GM12878 (cell line): ENCODE measurements at regions not wholly inside any gene's neighbourhood (a gene's known extent, or its start where the extent isn't known, plus 50 kb on each side); places are given as distances from the start of the nearest gene placed in this dataset.
"Not testable (repeated sequence)": the region's sequence is repeated elsewhere in the genome, so short reads cannot be mapped to it uniquely, and the experiment has no call there.

Experiments
- ATAC-seq: fragments of 200-7000 bp; cut with Tn5 transposase; 3 replicates; pipeline ENCODE4 v1.9.1; 2020; ENCODE audit warnings: mild to moderate bottlenecking, moderate library complexity
- BruUV-seq: library from RNA; stranded (reverse); fragments of 400-500 nt; replicated peaks from 2 replicates; lab custom pipeline; 2021; lab: Mats Ljungman, UMichigan
- CTCF ChIA-PET: fragments of 300-600 bp; sonication (Branson Sonifier 250); formaldehyde crosslinking; extraction: SDS; loops from one replicate; lab custom pipeline; 2021; ENCODE audit warnings: inconsistent platforms; lab: Yijun Ruan, JAX
- POLR2A ChIA-PET: fragments of 350-600 bp; formaldehyde crosslinking; extraction: SDS; loops from one replicate; lab custom pipeline; 2021; ENCODE audit warnings: inconsistent platforms; lab: Charles Lee
- RAD21 ChIA-PET: fragments of 300-600 bp; sonication (Branson Sonifier 250); formaldehyde crosslinking; loops from one replicate; lab custom pipeline; 2023; ENCODE audit warnings: antibody characterized with exemption; ENCODE audit not compliant: unreplicated experiment; lab: Charles Lee
- SMC1A ChIA-PET: fragments of 300-600 bp; sonication (Branson Sonifier 250); formaldehyde crosslinking; loops from one replicate; lab custom pipeline; 2023; ENCODE audit not compliant: unreplicated experiment, uncharacterized antibody; lab: Charles Lee
- DNase-seq: peaks from one replicate; pipeline ENCODE4 v3.0.0-alpha.2; 2011; ENCODE audit warnings: low read depth, low spot score
- FAIRE-seq: peaks from 3 replicates; lab custom pipeline; 2011; peaks lifted over from hg19 to GRCh38; lab: Jason Lieb, UNC
- H2AFZ ChIP-seq: 2 replicates; pipeline ENCODE4 v1.6.0; 2011; ENCODE audit warnings: low read depth, low read length, control low read depth; ENCODE audit not compliant: control insufficient read depth
- H3K27ac ChIP-seq: 2 replicates; pipeline ENCODE4 v1.5.1; 2011; ENCODE audit warnings: control low read depth; ENCODE audit not compliant: control insufficient read depth, insufficient read depth
- H3K27me3 ChIP-seq, 2 experiments: replicated peaks in 1 of 2; 2 replicates each; pipeline versions ENCODE4 v1.6.0 to v1.6.1; 2011; ENCODE audit warnings: low read length in 1 of 2; ENCODE audit not compliant: control insufficient read depth in 2 of 2, insufficient read depth in 2 of 2
- H3K36me3 ChIP-seq, 2 experiments: 2 replicates each; pipeline ENCODE4 v1.5.1; 2011; ENCODE audit warnings: low read length in 1 of 2; ENCODE audit not compliant: control insufficient read depth in 2 of 2, insufficient read depth in 2 of 2
- H3K4me1 ChIP-seq: 2 replicates; pipeline ENCODE4 v1.6.1; 2011; ENCODE audit warnings: mild to moderate bottlenecking, low read length, moderate library complexity, mixed read lengths; ENCODE audit not compliant: control insufficient read depth, insufficient read depth
- H3K4me2 ChIP-seq: 2 replicates; pipeline ENCODE4 v1.6.0; 2011; ENCODE audit warnings: control low read depth; ENCODE audit not compliant: control insufficient read depth, insufficient read depth
- H3K4me3 ChIP-seq: fragments of 200-600 bp; sonication (generic); 2 replicates; pipeline ENCODE4 v1.5.1; 2016
- H3K79me2 ChIP-seq: 2 replicates; pipeline ENCODE4 v1.6.0; 2011; ENCODE audit warnings: low read length; ENCODE audit not compliant: control insufficient read depth, insufficient read depth
- H3K9ac ChIP-seq: 2 replicates; pipeline ENCODE4 v1.8.0; 2011; ENCODE audit warnings: low read length, control low read depth, mixed read lengths; ENCODE audit not compliant: control insufficient read depth, insufficient read depth
- H3K9me3 ChIP-seq: replicated peaks from 3 replicates; pipeline ENCODE4 v1.5.1; 2011; ENCODE audit warnings: mild to moderate bottlenecking, low read length; ENCODE audit not compliant: control insufficient read depth, insufficient read depth
- H4K20me1 ChIP-seq: 2 replicates; pipeline ENCODE4 v1.6.0; 2011; ENCODE audit not compliant: control insufficient read depth, insufficient read depth
- BMI1 ChIP-seq: fragments of 450-650 bp; IDR thresholded peaks from 2 replicates; pipeline ENCODE4 v1.6.1; 2016; ENCODE audit warnings: mild to moderate bottlenecking, moderate library complexity, borderline replicate concordance
- CEBPB ChIP-seq, 2 experiments: fragments of 150-350 bp in 1 of 2; IDR thresholded peaks; 2 replicates each; pipeline ENCODE4 v1.6.1; 2012 to 2014; ENCODE audit warnings: low read depth in 2 of 2, low read length in 2 of 2, borderline replicate concordance in 1 of 2, inconsistent platforms in 1 of 2
- MXI1 ChIP-seq: fragments of 150-350 bp; IDR thresholded peaks from 2 replicates; pipeline ENCODE4 v1.6.1; 2011; ENCODE audit warnings: low read depth, mild to moderate bottlenecking, inconsistent platforms, low read length, improper control_type of control experiment
- NR2C1 ChIP-seq: fragments of 450-650 bp; IDR thresholded peaks from 2 replicates; pipeline ENCODE4 v1.6.1; 2017; ENCODE audit warnings: antibody characterized with exemption, mild to moderate bottlenecking, moderate library complexity
- RELB ChIP-seq: fragments of 450-650 bp; IDR thresholded peaks from 2 replicates; pipeline ENCODE4 v1.6.1; 2017; ENCODE audit warnings: low read depth, mild to moderate bottlenecking, moderate library complexity
- SPI1 ChIP-seq: IDR thresholded peaks from 2 replicates; pipeline ENCODE4 v1.6.1; 2011; ENCODE audit warnings: low read depth, mild to moderate bottlenecking, low read length, moderate library complexity, borderline replicate concordance; ENCODE audit not compliant: insufficient read depth
- WGBS: methylation state at CpG from one replicate; pipeline ENCODE4 v1.1.6; 2016; ENCODE audit warnings: low lambda C conversion rate; ENCODE audit not compliant: insufficient replicate concordance, insufficient coverage; ENCODE audit errors: missing lambda C conversion rate; 5-methylcytosine and 5-hydroxymethylcytosine counted together
- in situ Hi-C: fragments of 300-500 bp; cut with MboI; formaldehyde crosslinking; loops from 9 replicates; pipeline ENCODE4 v1.14.3; 2018; ENCODE audit warnings: mixed read lengths
- intact Hi-C: fragments of 100-400 bp; cut with micrococcal nuclease; formaldehyde crosslinking; loops from one replicate; pipeline ENCODE4 v1.14.2; 2022; ENCODE audit not compliant: unreplicated experiment

GRCh38 chr3:118538187-118538586, 496.5 kb downstream of the IGSF11 start:
- DNase-seq (no peak), FAIRE-seq (no peak), ATAC-seq (no peak)
- ChIA-PET CTCF (no interaction called here), POLR2A (no interaction called here), SMC1A (no interaction called here), RAD21 (no interaction called here)
- Histone ChIP-seq H3K79me2 (no peaks in the 10 kb centered on the region), H3K9ac (no peak overlapping the region), H3K4me3 (no peak overlapping the region), H3K4me2 (no peak overlapping the region), H3K9me3 (no peaks in the 10 kb centered on the region), H3K4me1 (no peaks in the 10 kb centered on the region), H4K20me1 (no peaks in the 10 kb centered on the region), H2AFZ (no peak overlapping the region), H3K27ac (no peak overlapping the region), H3K27me3 (no peaks in the 10 kb centered on the region), H3K36me3 (no peaks in the 10 kb centered on the region)
- intact Hi-C loops (no loop called here), in situ Hi-C loops (no loop called here)
- no TSS peak for BruUV-seq
- no peak for TF ChIP-seq MXI1
- TF ChIP-seq BMI1, result no peak
- no peak for TF ChIP-seq SPI1
- TF ChIP-seq NR2C1, result no peak
- no peak for TF ChIP-seq RELB
- peak in 1 of 2 experiments; percentile 67; a peak in 1 of 4 replicates for TF ChIP-seq CEBPB (IDR thresholded peaks at IDR 0.05; ENCODE audit: borderline replicate concordance in 1 of 2, low read depth in 2 of 2, low read length in 2 of 2)
- WGBS, result 96% methylated on average over 1 of the region's 1 CpG

GRCh38 chr3:118539820-118540447, 494.7 kb downstream of the IGSF11 start:
- H3K4me2 ChIP-seq, SMC1A ChIA-PET, POLR2A ChIA-PET, in situ Hi-C loops, H3K27me3 ChIP-seq, ATAC-seq, H3K27ac ChIP-seq, H3K4me1 ChIP-seq, BruUV-seq, H2AFZ ChIP-seq, FAIRE-seq, H3K36me3 ChIP-seq, intact Hi-C loops, H3K9me3 ChIP-seq, H4K20me1 ChIP-seq, RAD21 ChIA-PET, CTCF ChIA-PET, H3K79me2 ChIP-seq, H3K9ac ChIP-seq, H3K4me3 ChIP-seq, DNase-seq: not testable (repeated sequence)
- 78% methylated on average over 13 of the region's 13 CpGs for WGBS

- POLR2A ChIA-PET, ATAC-seq, H3K36me3 ChIP-seq, FAIRE-seq, H4K20me1 ChIP-seq, H3K27ac ChIP-seq, SMC1A ChIA-PET, H3K9me3 ChIP-seq, DNase-seq, in situ Hi-C loops, H3K9ac ChIP-seq, H3K27me3 ChIP-seq, H3K4me1 ChIP-seq, intact Hi-C loops, H3K79me2 ChIP-seq, H3K4me2 ChIP-seq, CTCF ChIA-PET, BruUV-seq, H2AFZ ChIP-seq, H3K4me3 ChIP-seq, RAD21 ChIA-PET: not testable (repeated sequence)
- 83% methylated on average over 5 of the region's 5 CpGs for WGBS
Measured at GRCh38 chr3:118540448-118540821, 494.2 kb downstream of the IGSF11 start.
